ENCODE measurements at regions not wholly inside any gene's neighbourhood (a gene's known extent, or its start where the extent isn't known, plus 50 kb on each side); places are given as distances from the start of the nearest gene placed in this dataset.
"Not testable (repeated sequence)": the region's sequence is repeated elsewhere in the genome, so short reads cannot be mapped to it uniquely, and the experiment has no call there.

GRCh38 chr1:234785471-234785919 is 175.5 kb upstream of the IRF2BP2 start:
- not testable (repeated sequence) for DNase-seq

DNA sequence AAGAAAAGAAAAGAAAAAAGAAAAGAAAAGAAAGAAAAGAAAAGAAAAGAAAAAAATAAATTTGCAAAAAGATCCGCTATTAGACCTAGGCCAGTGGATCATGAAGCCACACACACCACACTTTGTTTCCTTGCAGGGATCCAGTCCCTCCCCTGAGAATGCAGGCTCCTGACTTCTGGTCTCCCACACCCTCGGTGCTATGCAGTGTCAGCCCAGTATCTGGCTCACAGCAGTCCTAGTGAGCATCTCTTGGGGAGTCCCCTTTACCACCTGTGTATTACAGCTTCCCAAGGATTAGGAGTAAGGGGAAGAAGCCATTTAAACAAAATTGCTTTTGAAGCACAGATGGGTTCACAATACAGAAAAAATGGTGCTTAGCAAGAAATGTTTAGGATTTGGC is 174.1 kb upstream of the IRF2BP2 start:
- not testable (repeated sequence) for DNase-seq

- TF ChIP-seq GATA1 (IDR thresholded peaks at IDR 0.05; ENCODE audit: low read depth, low read length) (no peak), POLR2A (IDR thresholded peaks at IDR 0.05; ENCODE audit: low read length) (no peak)
- no peak for DNase-seq
Observed at GRCh38 chr1:234782791-234783190, 172.8 kb upstream of the IRF2BP2 start.

DNA sequence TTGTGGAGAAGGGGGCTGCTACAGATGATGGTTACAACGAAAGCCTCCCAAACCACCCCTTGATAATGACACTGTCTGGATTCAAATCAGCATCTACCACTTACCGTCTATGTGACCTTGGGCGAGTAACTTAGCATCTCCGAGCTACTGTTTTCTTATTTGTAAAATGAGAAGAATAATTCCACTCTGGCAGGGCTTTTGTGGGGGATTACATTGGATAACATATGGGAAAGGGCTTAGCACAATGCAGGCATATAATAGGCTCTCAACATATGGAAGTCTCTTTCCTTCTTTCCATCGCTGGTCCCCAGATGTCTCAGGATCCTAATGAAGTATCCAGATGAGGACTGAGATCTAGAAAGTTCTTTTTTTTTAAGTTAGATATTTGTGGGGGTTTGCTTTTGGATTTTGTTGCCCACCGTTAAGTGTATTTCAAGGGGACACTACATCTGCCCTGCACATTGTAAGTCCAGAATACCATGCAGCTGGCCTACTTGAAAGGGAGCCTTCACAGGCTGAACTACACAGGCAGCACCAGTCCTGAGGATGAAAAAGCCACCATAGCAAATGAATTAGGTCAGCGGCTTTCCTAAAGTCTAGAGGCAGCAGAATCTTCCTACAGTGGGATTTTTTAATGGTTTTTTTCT is 172.2 kb upstream of the IRF2BP2 start:
- no peak for DNase-seq
- no peak for TF ChIP-seq GATA1 (IDR thresholded peaks at IDR 0.05; ENCODE audit: low read depth, low read length)
- no peak for TF ChIP-seq POLR2A (IDR thresholded peaks at IDR 0.05; ENCODE audit: low read length)

DNA sequence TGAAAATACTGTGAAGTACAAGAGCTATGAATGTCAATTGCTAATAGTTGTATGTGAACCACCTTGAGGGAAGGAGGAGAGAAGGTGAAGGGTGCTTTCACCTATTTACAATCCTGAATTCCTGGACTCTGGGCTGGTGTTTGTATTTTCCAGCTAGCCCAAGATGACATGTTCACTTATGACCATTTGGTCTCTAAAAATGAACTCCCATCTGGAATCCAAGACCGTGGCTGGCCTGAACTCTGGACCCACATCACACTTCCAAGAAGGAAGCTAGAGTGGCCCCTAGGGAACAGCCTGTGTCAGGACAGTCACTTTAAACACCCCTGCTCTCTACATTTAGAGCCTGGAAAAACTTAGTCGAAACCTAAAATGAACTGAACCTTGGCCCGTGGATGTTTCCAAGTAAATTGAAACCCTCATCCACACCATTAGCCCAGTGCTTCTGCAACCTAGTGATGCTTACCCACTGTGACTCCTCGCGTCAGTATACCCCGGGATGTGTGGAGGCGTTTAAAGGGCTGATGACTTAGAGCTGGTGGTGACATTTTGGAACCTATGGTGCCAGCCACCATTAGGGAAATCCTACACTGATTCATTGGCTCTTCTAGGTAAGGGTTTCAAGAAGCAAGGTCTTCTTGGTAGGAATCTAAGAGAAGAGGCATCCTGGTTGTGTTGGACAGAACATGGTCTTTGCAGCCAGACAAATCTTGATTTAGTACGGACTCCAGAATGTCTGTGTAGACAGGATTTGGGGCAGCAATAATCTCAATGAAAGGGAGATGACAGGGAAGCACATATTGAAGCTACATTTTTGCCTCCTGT is 171.5 kb upstream of the IRF2BP2 start:
- TF ChIP-seq GATA1 (IDR thresholded peaks at IDR 0.05; ENCODE audit: low read depth, low read length) (no peak), POLR2A (IDR thresholded peaks at IDR 0.05; ENCODE audit: low read length) (no peak)
- peak; percentile 32 to 39 for DNase-seq

- TF ChIP-seq POLR2A (IDR thresholded peaks at IDR 0.05; ENCODE audit: low read length) (no peak), GATA1 (IDR thresholded peaks at IDR 0.05; ENCODE audit: low read depth, low read length) (no peak)
- peak; percentile 32 to 38 for DNase-seq
Observed at GRCh38 chr1:234780531-234781162, 170.7 kb upstream of the IRF2BP2 start.

DNA sequence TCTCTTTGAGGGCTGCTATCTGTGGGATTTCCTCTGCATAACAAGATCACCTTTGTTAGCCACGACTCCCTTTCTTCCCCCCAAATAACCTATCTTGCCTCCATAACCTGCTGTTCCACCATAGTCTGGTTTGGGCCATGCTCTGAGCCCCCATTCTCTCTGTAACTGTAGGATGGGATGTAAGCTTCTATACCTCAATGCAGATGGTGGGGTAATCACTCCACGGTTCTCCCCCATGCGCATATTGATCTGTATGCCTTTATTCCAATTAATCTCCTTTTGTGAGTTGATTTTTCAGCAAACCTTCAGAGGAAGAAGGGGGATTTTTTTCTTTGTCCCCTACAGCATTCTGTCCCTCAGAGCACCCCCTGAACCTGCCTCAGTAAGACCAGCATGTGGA is 170.1 kb upstream of the IRF2BP2 start:
- DNase-seq: no peak
- no peak for TF ChIP-seq POLR2A (IDR thresholded peaks at IDR 0.05; ENCODE audit: low read length)

DNA sequence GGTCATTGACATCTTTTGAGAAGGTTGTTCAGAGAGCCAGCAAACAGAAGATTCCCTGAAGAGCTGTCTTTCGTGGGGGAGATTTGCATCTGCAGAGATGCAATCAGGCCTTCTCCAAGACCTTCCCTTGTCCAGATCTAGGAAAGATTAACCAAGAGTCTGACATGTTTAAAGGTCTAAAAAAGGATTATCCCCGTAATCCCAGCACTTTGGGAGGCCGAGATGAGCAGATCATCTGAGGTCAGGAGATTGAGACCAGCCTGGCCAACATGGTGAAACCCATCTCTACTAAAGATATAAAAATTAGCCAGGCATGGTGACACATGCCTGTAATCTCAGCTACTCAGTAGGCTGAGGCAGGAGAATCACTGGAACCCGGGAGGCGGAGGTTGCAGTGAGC is 169.6 kb upstream of the IRF2BP2 start:
- DNase-seq: not testable (repeated sequence)

GRCh38 chr1:234779160-234779538 is 169.2 kb upstream of the IRF2BP2 start:
- TF ChIP-seq GATA1 (IDR thresholded peaks at IDR 0.05; ENCODE audit: low read depth, low read length) (no peak), POLR2A (IDR thresholded peaks at IDR 0.05; ENCODE audit: low read length) (no peak)
- DNase-seq: peak; percentile 27 to 34

GRCh38 chr1:234778221-234779159 is 168.5 kb upstream of the IRF2BP2 start:
- TF ChIP-seq GATA1 (IDR thresholded peaks at IDR 0.05; ENCODE audit: low read depth, low read length): no peak
- no peak for TF ChIP-seq POLR2A (IDR thresholded peaks at IDR 0.05; ENCODE audit: low read length)
- DNase-seq: peak in 1 of 2 experiments; percentile 31

- peak in 1 of 2 experiments; percentile 28 for DNase-seq
- no peak for TF ChIP-seq POLR2A (IDR thresholded peaks at IDR 0.05; ENCODE audit: low read length)
- TF ChIP-seq GATA1 (IDR thresholded peaks at IDR 0.05; ENCODE audit: low read depth, low read length): no peak
Observed at GRCh38 chr1:234777856-234778220, 167.9 kb upstream of the IRF2BP2 start.

GRCh38 chr1:234776876-234777855 is 167.2 kb upstream of the IRF2BP2 start:
- TF ChIP-seq GATA1 (IDR thresholded peaks at IDR 0.05; ENCODE audit: low read depth, low read length) (no peak), POLR2A (IDR thresholded peaks at IDR 0.05; ENCODE audit: low read length) (no peak)
- peak in 1 of 2 experiments; percentile 38 for DNase-seq
